Activated T-cell treated with anti-CD3 and anti-CD28 coated beads, Interleukin-2, amount 50 U/mL, for 4 hours (primary cell): ENCODE measurements at regions not wholly inside any gene's neighbourhood (a gene's known extent, or its start where the extent isn't known, plus 50 kb on each side); places are given as distances from the start of the nearest gene placed in this dataset.

Experiments used
- ATAC-seq, 2 donors: fragments of 200-7000 bp; cut with Tn5 transposase; one replicate each; pipeline ENCODE4 v1.10.0; 2021
- DNase-seq: peaks from one replicate; pipeline ENCODE4 v3.0.0-alpha.2; 2020
- H3K27me3 Mint-ChIP-seq: one replicate; pipeline ENCODE4 v1.8.0; 2021; ENCODE audit warnings: low read depth, mixed read lengths
- H3K36me3 Mint-ChIP-seq: one replicate; pipeline ENCODE4 v1.8.0; 2022; ENCODE audit warnings: mixed read lengths; ENCODE audit not compliant: insufficient read depth
- H3K4me1 Mint-ChIP-seq: one replicate; pipeline ENCODE4 v1.8.0; 2021; ENCODE audit warnings: low read depth, mixed read lengths
- H3K4me3 Mint-ChIP-seq: one replicate; pipeline ENCODE4 v1.8.0; 2021; ENCODE audit warnings: mild to moderate bottlenecking, moderate library complexity, mixed read lengths
- H3K9me3 Mint-ChIP-seq: one replicate; pipeline ENCODE4 v1.8.0; 2021; ENCODE audit warnings: mixed read lengths

DNA sequence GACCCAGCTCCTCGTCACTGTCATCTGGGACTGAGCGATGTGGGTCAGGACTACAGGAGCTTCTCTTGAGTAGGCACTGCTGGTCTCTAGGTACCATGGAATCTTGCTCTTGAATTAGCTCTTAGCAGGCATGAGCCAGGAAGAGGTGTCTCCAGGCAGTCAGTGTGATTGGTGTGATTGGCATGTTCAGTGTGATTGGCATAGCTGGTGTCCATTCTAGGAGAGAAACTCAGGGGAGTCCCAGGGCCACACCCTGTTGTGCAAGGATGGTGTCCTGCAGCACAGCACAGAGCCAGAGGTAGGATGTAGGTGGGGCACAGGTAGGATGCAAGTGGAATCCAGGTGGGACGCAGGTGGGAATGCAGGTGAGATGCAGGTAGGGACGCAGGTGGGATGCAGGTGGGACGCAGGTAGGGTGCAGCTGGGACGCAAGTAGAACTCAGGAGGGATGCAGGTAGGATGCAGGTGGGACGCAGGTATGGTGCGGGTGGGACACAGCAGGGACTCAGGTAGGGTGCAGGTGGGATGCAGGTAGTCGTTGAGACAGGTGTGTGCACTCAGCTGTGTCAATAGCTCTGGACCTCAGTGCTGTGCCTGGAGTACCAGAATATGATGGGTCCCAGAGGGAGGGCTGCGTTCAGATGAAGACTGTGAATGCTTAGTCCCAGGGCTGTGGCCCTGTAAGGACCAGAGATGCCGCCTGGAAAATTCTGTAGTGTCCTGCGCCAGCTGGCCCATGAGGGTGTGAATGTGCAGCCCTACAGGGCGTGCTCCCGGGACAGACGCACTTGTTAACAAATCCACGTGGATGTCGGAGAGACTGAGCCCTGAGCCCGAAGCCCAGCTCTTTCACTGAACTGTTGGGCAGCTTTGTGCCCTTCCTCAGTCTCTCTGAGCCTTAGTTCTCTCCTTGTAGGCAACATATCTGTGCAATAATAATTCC is 248.2 kb upstream of the PITRM1 start:
- no peaks in the 10 kb centered on the region for H3K36me3 Mint-ChIP-seq
- peaks cover 5% of the 10 kb centered on the region for H3K27me3 Mint-ChIP-seq
- no peaks in the 10 kb centered on the region for H3K9me3 Mint-ChIP-seq
- peaks cover 21% of the 10 kb centered on the region for H3K4me1 Mint-ChIP-seq
- ATAC-seq (peak; percentile 10 to 32), DNase-seq (no peak)
- no peak overlapping the region for H3K4me3 Mint-ChIP-seq

DNA sequence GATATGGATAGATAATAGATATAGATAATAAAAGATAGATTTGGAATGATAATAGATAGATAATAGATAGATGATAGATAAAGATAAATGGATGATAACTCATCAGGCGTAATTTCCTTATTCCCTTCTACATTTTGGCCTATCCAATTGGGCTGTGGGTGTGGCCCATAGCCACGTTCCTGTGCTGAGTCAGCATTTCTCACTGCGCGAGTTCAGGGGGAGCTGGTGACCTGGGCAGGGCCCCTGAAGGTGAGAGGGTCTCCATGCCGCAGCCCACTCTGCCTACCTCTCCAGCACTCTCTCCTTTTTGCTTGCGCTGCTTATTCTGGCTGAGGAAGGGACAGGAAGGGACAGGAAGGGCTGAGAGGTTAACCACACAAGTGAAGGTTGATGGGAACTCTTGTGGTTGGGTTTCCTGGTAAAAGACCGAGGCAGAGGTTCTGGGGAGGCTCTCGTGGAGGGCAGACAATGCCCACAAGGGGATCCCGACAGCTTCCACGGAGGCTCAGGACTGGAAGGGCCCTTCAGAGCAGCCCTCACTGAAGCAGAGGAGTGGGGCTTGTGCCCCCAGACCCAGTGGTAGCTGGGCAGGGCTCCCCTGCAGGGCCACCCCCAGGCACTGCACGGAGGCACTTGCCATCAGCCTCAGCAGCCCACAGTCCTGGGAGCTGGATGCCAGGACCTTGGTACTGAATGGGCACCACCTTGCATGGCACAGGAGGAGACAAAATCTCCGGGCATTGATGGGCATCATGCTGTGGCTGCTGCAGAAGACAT is 247.3 kb upstream of the PITRM1 start:
- Mint-ChIP-seq H3K36me3 (no peaks in the 10 kb centered on the region), H3K4me1 (peaks cover 21% of the 10 kb centered on the region), H3K27me3 (peaks cover 1% of the 10 kb centered on the region), H3K9me3 (no peaks in the 10 kb centered on the region), H3K4me3 (no peak overlapping the region)
- DNase-seq = no peak
- peak; percentile 25 to 44 for ATAC-seq

DNA sequence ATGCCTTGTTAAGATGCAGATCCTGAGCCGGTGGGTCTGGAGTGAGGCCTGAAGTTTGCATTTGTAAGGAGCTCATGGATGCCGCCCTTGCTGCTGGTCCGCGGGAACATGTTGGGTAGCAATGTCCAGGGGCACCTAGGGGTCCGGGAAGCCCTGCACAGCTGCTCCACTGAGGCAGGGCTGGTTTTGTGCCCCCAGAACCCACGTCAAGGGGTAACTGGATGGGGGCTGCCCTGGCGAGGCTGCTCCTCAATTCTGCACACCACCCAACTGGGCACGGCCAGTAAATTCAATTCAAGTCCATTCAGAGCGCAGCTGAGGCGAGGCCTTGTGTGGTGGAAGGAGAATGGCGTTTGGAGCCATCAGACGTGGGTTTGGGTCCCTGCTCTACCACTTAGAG is 246.3 kb upstream of the PITRM1 start:
- Mint-ChIP-seq H3K27me3 (no peaks in the 10 kb centered on the region), H3K4me3 (no peak overlapping the region), H3K4me1 (peaks cover 21% of the 10 kb centered on the region), H3K36me3 (no peaks in the 10 kb centered on the region), H3K9me3 (no peaks in the 10 kb centered on the region)
- ATAC-seq (no peak), DNase-seq (no peak)

DNA sequence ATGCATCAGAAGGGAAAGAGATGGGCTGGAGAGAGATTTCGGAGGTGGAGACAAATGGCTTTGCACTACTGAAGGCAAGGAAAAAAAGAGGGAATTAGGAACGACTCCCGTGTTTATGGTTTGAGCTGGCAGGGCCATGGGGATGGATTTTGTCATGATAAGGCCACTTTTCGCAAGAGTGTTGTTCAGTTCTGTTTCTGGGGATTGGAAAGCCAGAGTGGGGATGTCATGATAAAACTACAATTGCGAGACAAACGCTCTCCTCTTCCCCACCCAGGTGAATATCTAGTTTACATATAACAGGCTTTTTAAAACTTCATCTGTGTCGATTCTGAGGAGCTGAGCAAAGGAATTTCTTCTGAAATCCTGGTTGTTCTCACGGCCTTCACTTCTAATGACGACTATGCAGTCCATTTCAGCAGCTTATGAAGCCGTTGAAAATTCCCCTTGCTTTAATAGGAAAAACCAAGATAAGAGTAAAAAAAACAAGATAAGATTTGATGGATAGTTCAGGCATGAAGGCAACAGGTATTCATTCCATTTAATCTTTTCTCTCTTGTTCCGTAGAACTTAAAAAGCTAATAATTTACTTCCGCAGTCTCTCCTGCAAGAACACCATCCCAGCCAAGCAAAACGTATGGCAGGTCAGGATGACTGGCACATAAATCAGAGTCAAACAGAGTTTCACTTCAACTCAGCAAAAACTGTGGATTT is 245.6 kb upstream of the PITRM1 start:
- Mint-ChIP-seq H3K27me3 (no peaks in the 10 kb centered on the region), H3K4me3 (no peak overlapping the region), H3K4me1 (peaks cover 21% of the 10 kb centered on the region), H3K9me3 (no peaks in the 10 kb centered on the region), H3K36me3 (no peaks in the 10 kb centered on the region)
- DNase-seq (no peak), ATAC-seq (no peak)

DNA sequence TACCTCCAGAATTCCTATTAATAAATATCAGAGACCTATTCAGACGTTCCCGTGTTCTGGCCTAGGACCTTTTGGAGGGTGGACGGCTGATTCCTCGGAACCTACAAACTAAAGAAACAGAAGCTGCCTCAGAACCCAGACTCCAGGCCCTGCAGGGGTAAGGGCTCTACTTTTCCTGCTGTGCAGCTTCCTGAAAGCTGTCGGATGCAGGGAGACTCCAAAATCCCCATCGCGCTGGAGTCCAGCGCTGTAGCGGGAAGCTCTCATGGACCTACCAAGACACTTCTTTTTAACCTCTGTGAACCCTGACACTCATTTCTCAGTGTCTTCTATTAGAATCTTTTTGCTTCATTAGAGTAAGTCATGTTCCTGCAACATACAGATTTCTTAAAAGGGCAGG is 244.5 kb upstream of the PITRM1 start:
- H3K27me3 Mint-ChIP-seq = no peaks in the 10 kb centered on the region
- no peaks in the 10 kb centered on the region for H3K9me3 Mint-ChIP-seq
- no peaks in the 10 kb centered on the region for H3K36me3 Mint-ChIP-seq
- no peak overlapping the region for H3K4me3 Mint-ChIP-seq
- ATAC-seq (no peak), DNase-seq (no peak)
- H3K4me1 Mint-ChIP-seq = peaks cover 18% of the 10 kb centered on the region

DNA sequence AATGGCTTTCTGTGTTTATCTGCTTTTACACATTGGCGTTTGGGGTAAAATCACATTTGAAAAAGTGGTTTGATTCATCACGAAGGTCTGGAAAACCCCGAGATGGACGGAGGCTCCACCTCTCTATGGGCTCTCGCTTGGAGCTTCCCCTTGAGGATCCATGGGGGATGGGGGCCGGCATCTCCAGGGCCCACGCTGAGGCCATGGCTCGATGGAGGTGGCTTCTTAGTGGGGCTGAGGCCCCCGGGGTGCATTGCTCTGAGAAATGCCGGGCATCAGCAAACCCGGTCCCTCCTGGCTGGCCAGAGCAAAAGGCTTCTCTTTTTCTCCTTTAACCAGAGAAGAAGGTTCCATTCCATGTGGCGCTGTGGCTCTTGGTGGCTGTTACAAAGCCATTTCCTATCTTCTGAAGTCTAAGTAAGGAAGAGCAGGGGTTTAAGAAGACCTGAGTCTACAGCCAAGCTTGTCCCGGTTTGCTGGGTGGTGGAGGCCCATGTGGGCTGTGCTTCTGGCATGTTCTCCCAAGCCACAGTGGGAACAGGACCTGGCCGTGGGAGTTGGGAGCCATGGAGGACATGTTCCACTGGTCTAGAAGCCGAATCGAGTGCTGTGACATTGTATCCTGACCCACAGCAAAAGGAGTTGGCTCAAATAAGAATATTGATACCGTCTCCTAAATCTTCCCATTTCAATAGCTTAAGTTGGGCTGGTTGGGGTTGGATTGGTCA is 243.5 kb upstream of the PITRM1 start:
- no peak for DNase-seq
- Mint-ChIP-seq H3K36me3 (no peaks in the 10 kb centered on the region), H3K9me3 (peaks cover under 1% of the 10 kb centered on the region), H3K4me3 (no peak overlapping the region), H3K27me3 (no peaks in the 10 kb centered on the region), H3K4me1 (peaks cover 16% of the 10 kb centered on the region)
- ATAC-seq = no peak

DNA sequence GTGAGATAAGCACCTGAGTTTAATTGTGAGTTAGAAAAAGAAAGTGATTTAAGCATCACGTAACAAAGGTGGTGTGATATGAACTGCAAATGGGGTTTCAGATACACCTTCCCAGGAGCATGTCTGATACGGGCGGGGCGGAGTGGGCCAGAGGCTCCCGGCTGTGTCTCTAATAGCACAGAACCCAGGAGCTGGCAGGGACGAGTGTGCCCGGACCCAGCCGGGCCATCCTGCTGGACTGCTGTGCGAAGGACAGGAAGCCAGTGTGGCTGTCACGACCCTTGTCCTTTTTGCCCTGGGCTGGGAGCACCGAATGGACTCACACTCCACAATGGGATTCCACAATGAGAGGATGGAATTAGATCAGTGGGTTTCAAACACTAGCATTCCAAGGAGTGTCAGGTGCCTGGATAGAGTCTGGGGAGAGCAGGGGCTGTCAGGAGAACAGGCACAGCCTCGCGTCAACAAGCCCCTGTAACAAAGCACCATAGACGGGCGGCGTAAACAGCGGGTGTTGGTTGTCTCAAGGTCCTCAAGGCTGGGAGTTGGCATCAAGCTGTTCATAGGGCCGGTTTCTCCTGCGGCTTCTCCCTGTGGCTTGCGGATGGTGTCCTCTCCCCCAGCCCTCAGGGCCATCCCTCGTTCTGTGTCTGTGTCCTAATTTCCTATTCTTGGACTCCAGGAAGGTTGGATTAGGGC is 242.6 kb upstream of the PITRM1 start:
- Mint-ChIP-seq H3K36me3 (no peaks in the 10 kb centered on the region), H3K4me3 (no peak overlapping the region), H3K27me3 (no peaks in the 10 kb centered on the region), H3K9me3 (peaks cover 3% of the 10 kb centered on the region), H3K4me1 (peaks cover 9% of the 10 kb centered on the region)
- ATAC-seq = no peak
- DNase-seq = no peak

DNA sequence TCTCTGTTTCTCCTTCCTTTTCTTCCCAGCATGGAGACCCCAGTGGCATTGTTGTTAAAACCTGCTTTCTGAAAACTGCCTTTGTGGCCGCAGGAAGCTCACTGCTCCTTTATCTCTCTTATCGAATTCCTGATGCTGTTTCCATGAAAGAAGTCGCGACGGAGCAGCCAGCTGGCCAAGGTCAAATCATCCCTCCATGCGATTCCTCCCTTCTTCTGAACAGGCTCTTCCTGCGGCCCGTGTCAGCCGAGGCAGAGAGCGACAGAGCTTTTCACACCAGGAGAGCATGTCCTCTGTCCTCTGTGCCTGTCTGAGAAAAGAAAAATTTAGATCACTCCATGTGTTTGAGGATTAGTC is 242.1 kb upstream of the PITRM1 start:
- DNase-seq (no peak), ATAC-seq (no peak)
- peaks cover 3% of the 10 kb centered on the region for H3K9me3 Mint-ChIP-seq
- no peaks in the 10 kb centered on the region for H3K27me3 Mint-ChIP-seq
- H3K36me3 Mint-ChIP-seq = no peaks in the 10 kb centered on the region
- no peak overlapping the region for H3K4me3 Mint-ChIP-seq
- peaks cover 3% of the 10 kb centered on the region for H3K4me1 Mint-ChIP-seq

DNA sequence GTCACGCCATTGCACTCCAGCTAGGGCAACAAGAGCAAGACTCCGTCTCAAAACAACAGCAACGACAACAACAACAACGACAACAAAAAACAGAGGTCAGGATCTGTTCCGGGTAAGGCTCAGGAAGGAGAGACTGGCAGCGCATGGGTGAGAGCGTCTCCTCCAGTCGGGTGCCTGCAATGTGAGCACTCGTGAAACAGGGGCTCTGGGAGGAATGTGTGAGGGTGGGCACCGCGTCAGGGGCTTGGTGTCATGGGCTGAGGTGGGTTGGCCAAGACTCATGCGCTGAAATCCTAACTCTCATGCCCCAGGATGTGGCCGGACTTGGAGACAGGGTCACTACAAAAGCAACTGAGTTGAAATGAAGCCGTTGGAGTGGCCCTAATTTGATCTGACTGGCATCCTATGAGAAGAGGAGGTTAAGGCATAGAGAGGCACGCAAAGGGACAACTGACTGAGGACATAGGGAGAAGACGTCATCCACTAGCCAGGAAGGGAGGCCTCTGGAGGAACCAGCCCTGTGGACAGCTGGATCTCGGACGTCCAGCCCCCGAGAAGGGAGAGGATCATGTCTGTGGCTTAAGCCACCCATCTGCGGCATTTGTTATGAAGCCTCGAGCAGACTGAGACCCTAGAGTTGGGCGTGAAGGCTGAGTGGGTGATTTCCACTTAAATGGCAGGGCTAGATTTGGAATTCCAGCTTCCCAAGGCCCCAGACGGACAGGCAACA is 241.5 kb upstream of the PITRM1 start:
- ATAC-seq (no peak), DNase-seq (no peak)
- Mint-ChIP-seq H3K27me3 (no peaks in the 10 kb centered on the region), H3K36me3 (no peaks in the 10 kb centered on the region), H3K4me1 (no peaks in the 10 kb centered on the region), H3K4me3 (no peak overlapping the region), H3K9me3 (peaks cover 3% of the 10 kb centered on the region)

DNA sequence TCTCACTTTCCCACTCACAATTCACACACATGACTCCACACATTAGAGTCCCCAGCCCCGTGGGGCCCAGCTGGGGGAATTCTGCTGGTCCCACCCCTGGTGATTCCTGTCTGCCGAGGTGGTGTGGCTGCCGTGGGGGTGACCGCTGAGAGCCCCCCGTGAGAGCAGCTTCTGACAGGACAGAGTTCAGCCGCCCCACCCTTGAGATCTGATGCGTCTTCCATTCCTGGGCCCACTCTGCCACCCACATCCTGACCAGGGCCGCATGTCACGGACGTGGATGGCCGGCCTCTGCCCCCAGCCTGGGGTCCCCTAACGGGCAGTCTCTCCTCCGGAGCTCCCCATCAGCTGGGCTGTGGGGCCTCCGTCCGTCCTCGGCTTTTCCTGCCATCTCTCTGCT is 240.1 kb upstream of the PITRM1 start:
- Mint-ChIP-seq H3K27me3 (no peaks in the 10 kb centered on the region), H3K9me3 (peaks cover 3% of the 10 kb centered on the region), H3K4me1 (no peaks in the 10 kb centered on the region), H3K36me3 (no peaks in the 10 kb centered on the region), H3K4me3 (no peak overlapping the region)
- no peak for ATAC-seq
- no peak for DNase-seq

DNA sequence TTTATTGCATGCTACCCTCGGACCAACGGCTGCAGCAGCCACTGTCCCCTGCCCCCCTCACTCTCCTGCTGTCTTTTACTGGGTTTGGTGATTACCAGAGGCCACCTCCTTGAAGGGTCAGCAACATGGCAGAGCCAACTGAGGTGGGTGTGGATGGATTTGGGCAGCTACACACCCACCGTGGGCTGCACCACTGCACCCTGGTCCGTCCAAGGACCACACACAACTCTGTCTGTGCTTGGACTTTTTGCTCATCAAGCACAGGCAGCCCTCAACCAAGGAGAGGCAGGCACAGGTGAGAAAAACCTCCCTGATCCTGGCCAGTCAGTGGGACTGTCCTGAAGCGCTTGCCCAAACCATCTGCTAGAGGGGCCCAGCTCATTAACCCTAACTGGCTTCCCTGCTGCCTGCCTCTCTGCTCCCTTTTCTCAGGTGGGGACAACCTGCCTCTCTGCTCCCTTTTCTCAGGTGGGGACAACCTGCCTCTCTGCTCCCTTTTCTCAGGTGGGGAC is 239.5 kb upstream of the PITRM1 start:
- H3K27me3 Mint-ChIP-seq = no peaks in the 10 kb centered on the region
- H3K4me1 Mint-ChIP-seq = no peaks in the 10 kb centered on the region
- ATAC-seq (no peak), DNase-seq (no peak)
- no peaks in the 10 kb centered on the region for H3K36me3 Mint-ChIP-seq
- no peak overlapping the region for H3K4me3 Mint-ChIP-seq
- peaks cover 3% of the 10 kb centered on the region for H3K9me3 Mint-ChIP-seq

DNA sequence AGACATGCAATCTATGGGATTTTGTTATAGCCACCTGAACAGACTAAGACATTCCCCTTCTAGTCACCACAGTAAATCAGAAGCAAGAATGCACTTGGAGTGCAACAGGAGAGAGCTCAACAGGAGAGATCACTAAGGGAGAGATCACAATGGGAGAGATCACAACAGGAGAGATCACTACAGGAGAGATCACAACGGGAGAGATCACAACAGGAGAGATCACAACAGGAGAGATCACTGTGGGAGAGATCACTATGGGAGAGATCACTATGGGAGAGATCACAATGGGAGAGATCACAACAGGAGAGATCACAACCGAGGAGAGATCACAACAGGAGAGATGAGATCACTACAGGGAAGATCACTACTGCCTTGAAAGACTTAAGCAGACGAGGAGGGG is 238.5 kb upstream of the PITRM1 start:
- Mint-ChIP-seq H3K4me1 (no peaks in the 10 kb centered on the region), H3K27me3 (no peaks in the 10 kb centered on the region), H3K9me3 (peaks cover 3% of the 10 kb centered on the region), H3K36me3 (no peaks in the 10 kb centered on the region), H3K4me3 (no peak overlapping the region)
- DNase-seq (no peak), ATAC-seq (no peak)

DNA sequence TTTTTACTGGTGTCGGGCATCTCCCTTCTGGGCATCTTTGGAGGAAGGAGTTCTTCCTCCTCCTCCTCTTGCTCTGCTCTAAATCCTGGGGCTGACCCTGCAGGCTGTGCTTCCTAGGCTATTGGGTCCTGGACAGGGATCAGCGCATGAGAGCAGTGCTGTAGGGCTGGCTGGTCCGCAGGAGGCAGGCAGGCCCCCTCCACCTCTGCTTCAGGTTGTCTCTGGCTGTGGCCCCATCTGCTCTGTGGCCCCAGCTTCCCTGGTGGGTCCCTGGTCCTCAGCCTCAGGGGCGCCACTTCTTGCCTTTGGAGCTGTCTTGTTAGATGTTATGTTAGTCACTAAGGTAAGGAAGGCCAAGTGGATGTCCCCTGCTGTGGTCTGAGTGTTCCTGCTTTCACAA is 237.3 kb upstream of the PITRM1 start:
- Mint-ChIP-seq H3K36me3 (no peaks in the 10 kb centered on the region), H3K4me3 (no peak overlapping the region), H3K27me3 (no peaks in the 10 kb centered on the region), H3K9me3 (peaks cover 3% of the 10 kb centered on the region), H3K4me1 (no peaks in the 10 kb centered on the region)
- DNase-seq (no peak), ATAC-seq (no peak)
